ENCODE measurements at regions not wholly inside any gene's neighbourhood (a gene's known extent, or its start where the extent isn't known, plus 50 kb on each side); places are given as distances from the start of the nearest gene placed in this dataset.

DNA sequence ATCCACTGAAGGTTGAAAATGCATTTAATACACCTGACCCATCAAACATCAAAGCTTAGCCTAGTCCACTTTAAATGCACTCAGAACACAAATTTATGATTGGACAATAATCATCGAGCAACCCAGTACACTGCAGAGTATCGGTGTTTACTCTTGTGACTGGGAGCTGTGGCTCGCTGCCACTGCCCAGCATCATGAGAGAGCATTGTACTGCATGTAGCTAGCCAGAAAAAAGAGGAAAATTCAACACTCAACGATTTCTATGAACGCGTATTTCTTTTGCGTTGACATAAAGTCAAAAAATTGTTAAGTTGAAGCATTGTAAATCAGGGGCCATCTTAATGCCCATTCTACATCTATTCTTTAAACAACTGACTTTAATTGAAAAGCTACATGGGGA, 95.1 kb upstream of the CD180 start:
- no peaks in the 10 kb centered on the region for H3K27me3 ChIP-seq (ENCODE audit: insufficient read depth)
- no peak overlapping the region for H3K27ac ChIP-seq (ENCODE audit: low read depth in 2 of 2, low read length in 1 of 2)
- ChIA-PET CTCF (interaction anchor here (1.1 to 1.2 kb wide), 2 partner anchors 9 to 13 kb away, joined by 3 read pairs; no protein-coding TSS in a partner anchor), POLR2A (no interaction called here)
- no peaks in the 10 kb centered on the region for H3K9me2 ChIP-seq
- TF ChIP-seq CHD2 (IDR thresholded peaks at IDR 0.05; ENCODE audit: low read length, partially characterized antibody), result no peak
- no peak for TF ChIP-seq FOSL2 (IDR thresholded peaks at IDR 0.05; ENCODE audit: borderline replicate concordance, low read depth)
- TF ChIP-seq SMC3 (IDR thresholded peaks at IDR 0.05; ENCODE audit: low read depth, low read length), result no peak
- no peak for TF ChIP-seq TEAD4 (IDR thresholded peaks at IDR 0.05; ENCODE audit: borderline replicate concordance, insufficient read depth)
- TF ChIP-seq MXI1 (IDR thresholded peaks at IDR 0.05; ENCODE audit: low read depth, low read length), result no peak
- TF ChIP-seq FOXJ3 (CRISPR knock-in tag; IDR thresholded peaks at IDR 0.05), result no peak
- no peak for TF ChIP-seq RCOR1 (IDR thresholded peaks at IDR 0.05; ENCODE audit: low read length)
- no peak for TF ChIP-seq USF1 (IDR thresholded peaks at IDR 0.05; ENCODE audit: borderline replicate concordance, low read depth)
- TF ChIP-seq JUND (IDR thresholded peaks at IDR 0.05), result no peak
- TF ChIP-seq FOXM1 (IDR thresholded peaks at IDR 0.05; ENCODE audit: low read depth), result no peak
- TF ChIP-seq, protein P1, sequence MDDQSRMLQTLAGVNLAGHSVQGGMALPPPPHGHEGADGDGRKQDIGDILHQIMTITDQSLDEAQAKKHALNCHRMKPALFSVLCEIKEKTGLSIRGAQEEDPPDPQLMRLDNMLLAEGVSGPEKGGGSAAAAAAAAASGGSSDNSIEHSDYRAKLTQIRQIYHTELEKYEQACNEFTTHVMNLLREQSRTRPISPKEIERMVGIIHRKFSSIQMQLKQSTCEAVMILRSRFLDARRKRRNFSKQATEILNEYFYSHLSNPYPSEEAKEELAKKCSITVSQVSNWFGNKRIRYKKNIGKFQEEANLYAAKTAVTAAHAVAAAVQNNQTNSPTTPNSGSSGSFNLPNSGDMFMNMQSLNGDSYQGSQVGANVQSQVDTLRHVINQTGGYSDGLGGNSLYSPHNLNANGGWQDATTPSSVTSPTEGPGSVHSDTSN (IDR thresholded peaks at IDR 0.05), result no peak
- TF ChIP-seq ZBTB33 (IDR thresholded peaks at IDR 0.05; ENCODE audit: borderline replicate concordance, low read depth), result no peak
- TF ChIP-seq, protein P2, sequence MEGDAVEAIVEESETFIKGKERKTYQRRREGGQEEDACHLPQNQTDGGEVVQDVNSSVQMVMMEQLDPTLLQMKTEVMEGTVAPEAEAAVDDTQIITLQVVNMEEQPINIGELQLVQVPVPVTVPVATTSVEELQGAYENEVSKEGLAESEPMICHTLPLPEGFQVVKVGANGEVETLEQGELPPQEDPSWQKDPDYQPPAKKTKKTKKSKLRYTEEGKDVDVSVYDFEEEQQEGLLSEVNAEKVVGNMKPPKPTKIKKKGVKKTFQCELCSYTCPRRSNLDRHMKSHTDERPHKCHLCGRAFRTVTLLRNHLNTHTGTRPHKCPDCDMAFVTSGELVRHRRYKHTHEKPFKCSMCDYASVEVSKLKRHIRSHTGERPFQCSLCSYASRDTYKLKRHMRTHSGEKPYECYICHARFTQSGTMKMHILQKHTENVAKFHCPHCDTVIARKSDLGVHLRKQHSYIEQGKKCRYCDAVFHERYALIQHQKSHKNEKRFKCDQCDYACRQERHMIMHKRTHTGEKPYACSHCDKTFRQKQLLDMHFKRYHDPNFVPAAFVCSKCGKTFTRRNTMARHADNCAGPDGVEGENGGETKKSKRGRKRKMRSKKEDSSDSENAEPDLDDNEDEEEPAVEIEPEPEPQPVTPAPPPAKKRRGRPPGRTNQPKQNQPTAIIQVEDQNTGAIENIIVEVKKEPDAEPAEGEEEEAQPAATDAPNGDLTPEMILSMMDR (IDR thresholded peaks at IDR 0.05), result no peak
- no peak for TF ChIP-seq NRF1 (IDR thresholded peaks at IDR 0.05; ENCODE audit: low read depth, low read length)
- TF ChIP-seq GABPA (IDR thresholded peaks at IDR 0.05; ENCODE audit: low read depth), result no peak
- TF ChIP-seq, protein P3, sequence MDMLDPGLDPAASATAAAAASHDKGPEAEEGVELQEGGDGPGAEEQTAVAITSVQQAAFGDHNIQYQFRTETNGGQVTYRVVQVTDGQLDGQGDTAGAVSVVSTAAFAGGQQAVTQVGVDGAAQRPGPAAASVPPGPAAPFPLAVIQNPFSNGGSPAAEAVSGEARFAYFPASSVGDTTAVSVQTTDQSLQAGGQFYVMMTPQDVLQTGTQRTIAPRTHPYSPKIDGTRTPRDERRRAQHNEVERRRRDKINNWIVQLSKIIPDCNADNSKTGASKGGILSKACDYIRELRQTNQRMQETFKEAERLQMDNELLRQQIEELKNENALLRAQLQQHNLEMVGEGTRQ (IDR thresholded peaks at IDR 0.05; ENCODE audit: borderline replicate concordance, low read depth, low read length), result no peak
- TF ChIP-seq IRF3 (IDR thresholded peaks at IDR 0.05; ENCODE audit: low read depth, low read length), result no peak
- TF ChIP-seq SIN3A (IDR thresholded peaks at IDR 0.05; ENCODE audit: borderline replicate concordance, low read depth, low read length), result no peak
- TF ChIP-seq TCF12 (IDR thresholded peaks at IDR 0.05), result no peak
- no peak for TF ChIP-seq YY1 (IDR thresholded peaks at IDR 0.05; ENCODE audit: low read depth)
- H2AFZ ChIP-seq (ENCODE audit: low read depth), result no peak overlapping the region
- DNase-seq, result no peak
- WGBS (ENCODE audit: low lambda C conversion rate), result 95% methylated on average over 7 of the region's 7 CpGs
- H4K20me1 ChIP-seq (ENCODE audit: insufficient read depth), result no peaks in the 10 kb centered on the region
- H3K4me2 ChIP-seq, result no peak overlapping the region
- no peaks in the 10 kb centered on the region for H3K9me3 ChIP-seq
- no peaks in the 10 kb centered on the region for H3K79me2 ChIP-seq (ENCODE audit: insufficient read depth)
- peaks cover 4% of the 10 kb centered on the region for H3F3A ChIP-seq (replicated peaks; ENCODE audit: insufficient read depth)
- H3K9ac ChIP-seq, result no peak overlapping the region
- peaks cover 0 to 13% of the 10 kb centered on the region in 2 experiments; a peak in 2 of 4 replicates for H3K4me1 ChIP-seq (ENCODE audit: control insufficient read depth in 1 of 2, insufficient read depth in 2 of 2, low read depth in 1 of 2, low read length in 1 of 2)
- H3K36me3 ChIP-seq (replicated peaks in 1 of 2; ENCODE audit: control insufficient read depth in 1 of 2, insufficient read depth in 2 of 2, low read length in 1 of 2), result no peaks in the 10 kb centered on the region
- no peak overlapping the region for H3K4me3 ChIP-seq (ENCODE audit: low read depth in 2 of 2, low read length in 1 of 2)
